ENCODE measurements at regions not wholly inside any gene's neighbourhood (a gene's known extent, or its start where the extent isn't known, plus 50 kb on each side); places are given as distances from the start of the nearest gene placed in this dataset.

GRCh38 chr22:46026899-46027210 is 49.9 kb upstream of the WNT7B start:
- DNase-seq (ENCODE audit: extremely low read depth, low read depth), result no peak
- TF ChIP-seq CTCF (IDR thresholded peaks at IDR 0.05; ENCODE audit: low read depth, low read length), result no peak

- TF ChIP-seq CTCF (IDR thresholded peaks at IDR 0.05; ENCODE audit: low read depth, low read length), result no peak
- DNase-seq (ENCODE audit: extremely low read depth, low read depth), result no peak
Measured at GRCh38 chr22:46027211-46028105, 50.5 kb upstream of the WNT7B start.

GRCh38 chr22:46028106-46028991 is 51.4 kb upstream of the WNT7B start:
- DNase-seq (ENCODE audit: extremely low read depth, low read depth), result no peak
- TF ChIP-seq CTCF (IDR thresholded peaks at IDR 0.05; ENCODE audit: low read depth, low read length), result no peak

GRCh38 chr22:46029036-46029435 is 52.1 kb upstream of the WNT7B start:
- no peak for DNase-seq (ENCODE audit: extremely low read depth, low read depth)
- TF ChIP-seq CTCF (IDR thresholded peaks at IDR 0.05; ENCODE audit: low read depth, low read length), result no peak

GRCh38 chr22:46029574-46030200 is 52.7 kb upstream of the WNT7B start:
- no peak for TF ChIP-seq CTCF (IDR thresholded peaks at IDR 0.05; ENCODE audit: low read depth, low read length)

GRCh38 chr22:46030231-46030880 is 53.4 kb upstream of the WNT7B start:
- no peak for TF ChIP-seq CTCF (IDR thresholded peaks at IDR 0.05; ENCODE audit: low read depth, low read length)
- no peak for DNase-seq (ENCODE audit: extremely low read depth, low read depth)

More at GRCh38 chr22:46029574-46030200, 52.7 kb upstream of the WNT7B start:
- DNase-seq (ENCODE audit: extremely low read depth, low read depth), result no peak
